HUDEP-2 (cell line): ENCODE measurements at regions not wholly inside any gene's neighbourhood (a gene's known extent, or its start where the extent isn't known, plus 50 kb on each side); places are given as distances from the start of the nearest gene placed in this dataset.

Experiments
- DNase-seq, 76 experiments: peaks; one replicate each; lab custom pipeline; 2025; ENCODE audit not compliant: unreplicated experiment in 76 of 76; lab: John Stamatoyannopoulos, UW

DNA sequence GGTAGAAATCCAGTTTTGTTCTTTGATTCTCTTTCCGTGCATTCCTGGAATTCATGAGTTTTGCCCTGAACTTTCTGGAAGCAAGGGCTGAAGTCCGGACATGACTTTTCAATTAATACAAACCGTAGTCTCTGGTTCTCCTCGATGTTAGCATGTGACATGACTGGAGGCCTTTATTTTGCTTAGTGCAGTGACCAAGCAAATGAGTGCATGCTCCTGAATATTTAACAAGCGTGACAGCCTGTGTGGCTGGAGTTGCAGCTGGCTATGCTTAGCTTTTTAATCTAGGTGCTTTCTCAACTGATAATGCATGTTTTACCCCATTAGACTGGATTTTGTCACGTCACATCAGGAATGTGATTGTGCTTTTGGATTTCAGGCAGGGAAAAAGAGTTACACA is 302.1 kb downstream of the MAP2K6 start:
- DNase-seq = no peak

DNA sequence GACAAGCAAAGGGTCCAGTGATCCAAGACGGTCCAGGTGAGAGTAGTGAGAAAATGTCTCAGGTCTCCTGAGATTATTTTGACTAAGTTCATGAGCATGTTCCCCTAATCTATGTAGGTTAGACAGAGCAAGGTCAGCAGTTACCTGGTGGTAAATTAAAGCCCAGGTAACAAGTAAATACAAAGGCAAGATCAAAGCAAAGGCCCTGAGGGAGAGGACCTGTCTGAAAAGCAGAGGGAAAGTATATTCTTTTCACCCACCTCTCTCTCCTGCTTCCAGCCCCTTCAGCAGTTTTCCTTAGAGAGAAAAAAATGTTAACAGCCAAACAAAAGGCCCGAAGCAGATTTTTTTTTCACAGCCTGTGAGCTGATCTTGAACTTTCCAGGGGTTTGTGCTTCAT is 302.7 kb downstream of the MAP2K6 start:
- DNase-seq = no peak

DNA sequence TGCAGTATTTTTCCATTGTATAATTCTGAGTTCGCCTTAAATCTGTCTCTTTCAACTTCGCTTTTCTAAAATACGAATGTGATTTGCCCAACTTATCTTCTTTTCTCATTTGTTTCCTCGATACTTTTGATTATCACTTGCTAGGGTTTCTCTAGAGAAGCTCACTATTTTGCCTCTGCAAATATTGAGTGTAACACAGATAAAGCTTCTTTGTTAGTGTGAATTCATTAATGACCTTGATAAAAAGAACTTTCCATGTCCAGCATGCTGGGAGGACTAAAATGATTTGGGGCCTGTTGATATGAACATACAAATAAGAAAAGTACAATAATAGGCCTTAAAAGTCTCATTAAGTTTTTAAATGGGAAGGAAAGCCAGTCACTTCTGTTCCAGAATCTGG is 303.3 kb downstream of the MAP2K6 start:
- DNase-seq = no peak

DNA sequence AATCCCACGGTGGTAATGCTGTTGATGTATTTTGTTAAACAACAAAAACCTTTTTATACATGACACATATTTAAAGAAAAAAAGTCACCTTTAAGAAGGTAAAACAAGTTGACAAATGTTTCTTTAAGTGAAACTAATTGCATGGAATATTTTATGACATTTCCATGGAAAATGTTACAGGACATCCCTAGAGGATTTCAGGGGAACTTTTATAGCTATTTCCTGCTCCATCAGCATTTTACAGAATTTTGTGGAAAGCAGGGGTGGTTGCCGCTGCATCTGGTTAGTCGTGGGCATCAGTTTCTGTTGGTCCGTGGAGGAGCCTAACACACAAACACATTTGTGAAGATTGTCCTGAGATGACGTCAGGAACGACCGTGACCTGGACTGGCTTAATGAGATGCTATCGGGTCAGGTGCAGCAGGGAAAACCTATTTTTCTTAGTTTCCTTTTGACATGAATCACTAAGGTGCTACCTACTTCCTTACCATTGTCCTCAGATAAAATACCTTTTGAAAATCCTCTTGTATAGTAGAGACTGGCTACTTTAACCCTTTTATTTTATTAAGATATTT is 305.1 kb downstream of the MAP2K6 start:
- no peak for DNase-seq

- no peak for DNase-seq
Measured at GRCh38 chr17:69722518-69722917, 308.0 kb downstream of the MAP2K6 start.

DNA sequence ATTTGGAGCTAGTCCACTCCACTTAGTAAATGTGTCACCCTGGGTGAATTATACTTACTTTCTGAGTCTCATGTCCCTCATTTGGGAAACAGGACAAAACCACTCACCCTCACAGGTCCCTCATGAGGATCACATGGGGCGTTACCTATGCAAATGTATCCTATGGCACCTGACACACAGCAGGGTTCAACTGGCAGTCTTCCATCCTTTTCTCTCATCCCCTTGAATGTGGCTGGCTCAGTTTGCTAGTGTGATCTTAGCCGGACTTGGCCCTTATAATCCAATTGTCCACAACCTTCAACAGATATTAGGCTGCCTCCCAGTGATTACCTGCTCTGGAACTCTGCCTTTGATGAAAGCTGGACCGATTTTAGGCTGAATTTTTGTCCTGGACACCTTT is 308.8 kb downstream of the MAP2K6 start:
- no peak for DNase-seq

DNA sequence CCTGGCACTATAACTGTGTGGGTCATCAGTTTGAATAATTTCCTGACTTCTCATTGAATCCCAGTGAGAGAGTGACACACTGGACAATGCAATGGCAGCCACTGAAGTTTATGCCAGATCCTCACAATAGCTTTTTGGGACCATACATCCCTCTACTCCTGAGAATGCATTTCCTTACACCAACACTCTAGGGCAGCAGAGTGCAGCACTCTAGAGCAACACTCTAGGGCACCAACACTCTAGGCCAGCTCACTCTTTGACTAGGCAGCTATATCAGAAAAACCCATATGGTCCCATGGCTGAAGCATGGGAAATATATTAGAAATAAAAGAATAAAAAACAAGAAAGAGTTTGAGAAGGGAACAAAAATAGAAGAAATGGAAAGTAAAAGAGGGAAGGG is 309.2 kb downstream of the MAP2K6 start:
- no peak for DNase-seq

- DNase-seq = no peak
Measured at GRCh38 chr17:69724238-69724637, 309.7 kb downstream of the MAP2K6 start.

- no peak for DNase-seq
Measured at GRCh38 chr17:69725146-69725545, 310.6 kb downstream of the MAP2K6 start.

- DNase-seq = no peak
Measured at GRCh38 chr17:69728816-69729215, 314.3 kb downstream of the MAP2K6 start.

GRCh38 chr17:69729944-69730343 is 315.4 kb downstream of the MAP2K6 start:
- DNase-seq = no peak

- DNase-seq = no peak
Measured at GRCh38 chr17:69732272-69732918, 317.9 kb downstream of the MAP2K6 start.

GRCh38 chr17:69733171-69734012 is 318.9 kb downstream of the MAP2K6 start:
- DNase-seq = no peak

- DNase-seq = no peak
Measured at GRCh38 chr17:69734656-69735055, 320.2 kb downstream of the MAP2K6 start.

GRCh38 chr17:69735285-69735684 is 320.8 kb downstream of the MAP2K6 start:
- DNase-seq = no peak

GRCh38 chr17:69743091-69743490 is 328.6 kb downstream of the MAP2K6 start:
- DNase-seq = no peak

DNA sequence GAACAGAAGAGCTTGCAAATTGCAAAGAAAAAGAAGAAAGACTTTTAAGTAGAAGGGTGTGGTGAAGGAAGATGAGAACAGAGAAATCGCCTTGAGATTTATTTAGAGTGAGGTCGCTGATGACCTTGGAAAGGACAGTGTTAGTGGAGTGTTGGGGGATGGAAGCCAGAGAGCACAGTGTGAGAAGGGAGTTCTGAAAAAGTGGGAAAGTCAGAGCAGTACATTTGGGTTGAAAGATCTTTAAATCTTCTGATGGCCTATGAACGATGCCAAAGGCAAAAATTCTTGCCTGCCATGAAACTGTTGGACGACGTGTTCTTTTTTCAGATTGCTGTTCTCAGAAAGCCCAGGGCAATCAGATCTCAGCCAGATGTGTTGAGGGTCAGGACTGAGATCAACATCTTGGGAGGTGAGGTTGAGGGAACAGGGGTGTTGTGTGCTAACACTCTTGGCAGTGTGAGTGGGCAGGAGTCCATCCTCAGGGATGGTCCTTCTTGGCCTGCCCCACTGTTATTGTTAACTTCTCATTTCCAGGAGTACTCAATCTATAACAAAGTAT is 330.1 kb downstream of the MAP2K6 start:
- DNase-seq = no peak

DNA sequence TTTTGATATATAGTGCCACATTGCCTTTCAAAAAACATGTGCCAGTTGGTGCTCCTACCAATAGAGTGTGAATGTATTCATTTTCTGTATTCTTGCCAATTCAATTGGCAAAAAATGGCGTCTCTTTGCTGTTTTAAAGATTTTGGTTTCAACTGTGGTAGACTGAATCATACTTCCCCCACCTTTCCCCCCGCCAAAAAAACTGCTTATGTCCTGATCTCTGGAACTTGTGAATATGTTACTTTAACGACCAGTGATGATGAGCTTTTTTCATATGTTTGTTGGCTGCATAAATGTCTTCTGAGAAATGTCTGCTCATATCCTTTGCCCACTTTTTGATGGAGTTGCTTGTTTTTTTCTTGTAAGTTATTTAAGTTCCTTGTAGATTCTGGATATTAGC is 325.1 kb upstream of the KCNJ16 start:
- no peak for DNase-seq

GRCh38 chr17:69757688-69758430 is 317.2 kb upstream of the KCNJ16 start:
- DNase-seq = no peak

DNA sequence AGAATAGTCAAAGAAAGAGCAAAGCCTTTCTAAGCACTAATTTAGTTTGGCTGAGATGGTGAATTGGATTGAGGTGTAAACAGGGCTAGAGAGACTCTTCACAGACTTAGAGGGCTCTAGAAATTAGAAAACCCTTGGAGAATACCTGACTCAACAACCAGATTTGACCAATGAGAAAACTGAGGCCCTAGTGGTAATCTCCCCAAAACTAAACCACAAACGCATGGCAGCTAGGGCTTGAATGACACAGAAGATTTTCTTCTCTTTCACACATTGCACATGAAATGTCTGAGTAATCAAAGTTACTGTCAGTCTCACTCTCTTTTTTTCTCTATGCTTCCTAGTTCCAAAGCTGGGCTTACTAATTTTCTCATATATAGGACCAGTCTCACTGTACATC is 314.5 kb upstream of the KCNJ16 start:
- no peak for DNase-seq

GRCh38 chr17:69761011-69761410 is 314.0 kb upstream of the KCNJ16 start:
- DNase-seq = no peak
